ENCODE measurements at regions not wholly inside any gene's neighbourhood (a gene's known extent, or its start where the extent isn't known, plus 50 kb on each side); places are given as distances from the start of the nearest gene placed in this dataset.

DNA sequence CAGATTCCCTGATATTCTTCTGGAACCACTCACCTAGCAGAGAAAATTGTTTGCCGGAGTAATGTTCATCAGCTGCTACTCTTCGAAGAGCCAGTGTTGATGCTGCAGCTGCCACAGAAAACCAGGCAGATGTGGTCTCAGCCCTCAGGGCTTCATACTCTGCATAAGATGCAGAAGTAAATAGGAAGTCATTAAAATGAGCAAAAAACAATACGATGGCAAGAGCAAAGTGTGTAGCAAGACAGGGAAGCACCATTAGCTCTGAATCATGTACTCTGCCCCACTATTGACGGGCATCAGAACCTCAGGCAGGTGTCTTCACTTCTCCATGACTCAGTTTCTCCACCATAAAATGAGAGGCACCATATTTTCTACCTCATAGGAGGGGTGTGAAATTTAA lies 991.6 kb upstream of the TMEM132C start:
- Mint-ChIP-seq H3K4me3 (ENCODE audit: low read depth) (no peak overlapping the region), H3K4me1 (ENCODE audit: low read depth) (no peaks in the 10 kb centered on the region), H3K36me3 (ENCODE audit: insufficient read depth) (no peaks in the 10 kb centered on the region), H3K9me3 (ENCODE audit: low read depth) (no peaks in the 10 kb centered on the region), H3K27me3 (peaks cover 37% of the 10 kb centered on the region), H3K27ac (no peak overlapping the region)
- DNase-seq (ENCODE audit: low spot score, unreplicated experiment), result no peak
- TF ChIP-seq, protein P1, sequence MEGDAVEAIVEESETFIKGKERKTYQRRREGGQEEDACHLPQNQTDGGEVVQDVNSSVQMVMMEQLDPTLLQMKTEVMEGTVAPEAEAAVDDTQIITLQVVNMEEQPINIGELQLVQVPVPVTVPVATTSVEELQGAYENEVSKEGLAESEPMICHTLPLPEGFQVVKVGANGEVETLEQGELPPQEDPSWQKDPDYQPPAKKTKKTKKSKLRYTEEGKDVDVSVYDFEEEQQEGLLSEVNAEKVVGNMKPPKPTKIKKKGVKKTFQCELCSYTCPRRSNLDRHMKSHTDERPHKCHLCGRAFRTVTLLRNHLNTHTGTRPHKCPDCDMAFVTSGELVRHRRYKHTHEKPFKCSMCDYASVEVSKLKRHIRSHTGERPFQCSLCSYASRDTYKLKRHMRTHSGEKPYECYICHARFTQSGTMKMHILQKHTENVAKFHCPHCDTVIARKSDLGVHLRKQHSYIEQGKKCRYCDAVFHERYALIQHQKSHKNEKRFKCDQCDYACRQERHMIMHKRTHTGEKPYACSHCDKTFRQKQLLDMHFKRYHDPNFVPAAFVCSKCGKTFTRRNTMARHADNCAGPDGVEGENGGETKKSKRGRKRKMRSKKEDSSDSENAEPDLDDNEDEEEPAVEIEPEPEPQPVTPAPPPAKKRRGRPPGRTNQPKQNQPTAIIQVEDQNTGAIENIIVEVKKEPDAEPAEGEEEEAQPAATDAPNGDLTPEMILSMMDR (IDR thresholded peaks at IDR 0.05; ENCODE audit: unreplicated experiment), result no peak

GRCh38 chr12:127277882-127278281 lies 989.1 kb upstream of the TMEM132C start:
- Mint-ChIP-seq H3K27ac (no peak overlapping the region), H3K27me3 (peaks cover 43% of the 10 kb centered on the region), H3K9me3 (ENCODE audit: low read depth) (no peaks in the 10 kb centered on the region), H3K4me1 (ENCODE audit: low read depth) (no peaks in the 10 kb centered on the region), H3K4me3 (ENCODE audit: low read depth) (no peak overlapping the region), H3K36me3 (ENCODE audit: insufficient read depth) (no peaks in the 10 kb centered on the region)
- TF ChIP-seq, protein P1 (IDR thresholded peaks at IDR 0.05; ENCODE audit: unreplicated experiment), result no peak
- DNase-seq (ENCODE audit: low spot score, unreplicated experiment), result no peak

GRCh38 chr12:127278351-127278750 lies 988.6 kb upstream of the TMEM132C start:
- DNase-seq (ENCODE audit: low spot score, unreplicated experiment), result no peak
- Mint-ChIP-seq H3K4me3 (ENCODE audit: low read depth) (no peak overlapping the region), H3K27me3 (peaks cover 43% of the 10 kb centered on the region), H3K9me3 (ENCODE audit: low read depth) (no peaks in the 10 kb centered on the region), H3K27ac (no peak overlapping the region), H3K36me3 (ENCODE audit: insufficient read depth) (no peaks in the 10 kb centered on the region), H3K4me1 (ENCODE audit: low read depth) (no peaks in the 10 kb centered on the region)
- TF ChIP-seq, protein P1 (IDR thresholded peaks at IDR 0.05; ENCODE audit: unreplicated experiment), result no peak

DNA sequence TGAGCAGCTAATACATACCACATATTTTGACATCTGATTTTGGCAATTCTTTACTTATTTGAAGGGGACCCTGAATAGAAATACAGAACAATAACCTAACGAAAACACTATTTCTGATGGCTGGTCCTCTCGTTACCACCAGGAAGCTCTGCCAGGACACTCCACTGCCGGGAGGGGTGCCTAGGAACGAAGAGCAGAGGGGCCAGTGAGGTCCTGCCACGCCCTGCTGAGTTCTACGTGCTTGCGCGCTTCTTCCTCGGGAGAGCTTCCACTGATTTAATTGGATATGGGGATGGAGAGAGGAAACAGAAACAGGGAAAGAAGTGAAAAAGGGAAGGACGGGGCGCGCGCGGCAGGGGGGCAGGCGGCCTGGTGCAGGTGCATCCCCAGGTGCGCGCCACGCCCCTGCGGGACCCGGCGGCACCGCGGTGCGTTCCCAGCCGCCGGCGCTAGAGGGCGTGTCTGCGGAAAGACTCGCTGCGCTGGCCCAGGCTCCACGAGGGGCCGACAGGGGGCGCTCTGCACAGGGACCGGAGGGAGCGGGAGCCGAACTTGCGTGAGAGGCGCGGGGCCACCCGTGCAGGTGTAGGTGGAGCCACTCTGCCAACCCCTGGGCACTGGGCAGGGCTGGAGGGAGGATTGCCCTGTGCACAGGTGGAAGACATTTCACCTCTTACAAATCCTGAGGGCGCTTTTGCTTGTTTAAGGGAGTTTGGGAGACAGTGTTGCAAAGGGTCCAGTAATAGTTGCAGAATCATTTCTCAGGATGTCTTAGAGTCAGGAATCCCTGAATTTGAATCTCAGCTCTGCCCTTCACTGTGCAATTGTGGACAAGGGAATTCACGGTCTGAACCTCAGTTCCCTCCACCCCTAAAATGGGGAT lies 986.3 kb upstream of the TMEM132C start:
- H3K4me1 Mint-ChIP-seq (ENCODE audit: low read depth), result no peaks in the 10 kb centered on the region
- peaks cover 46% of the 10 kb centered on the region for H3K27me3 Mint-ChIP-seq
- peak; percentile 72 for DNase-seq (ENCODE audit: low spot score, unreplicated experiment)
- TF ChIP-seq, protein P1 (IDR thresholded peaks at IDR 0.05; ENCODE audit: unreplicated experiment), result peak; percentile 100
- no peak overlapping the region for H3K4me3 Mint-ChIP-seq (ENCODE audit: low read depth)
- H3K9me3 Mint-ChIP-seq (ENCODE audit: low read depth), result no peaks in the 10 kb centered on the region
- H3K27ac Mint-ChIP-seq, result no peak overlapping the region
- no peaks in the 10 kb centered on the region for H3K36me3 Mint-ChIP-seq (ENCODE audit: insufficient read depth)

DNA sequence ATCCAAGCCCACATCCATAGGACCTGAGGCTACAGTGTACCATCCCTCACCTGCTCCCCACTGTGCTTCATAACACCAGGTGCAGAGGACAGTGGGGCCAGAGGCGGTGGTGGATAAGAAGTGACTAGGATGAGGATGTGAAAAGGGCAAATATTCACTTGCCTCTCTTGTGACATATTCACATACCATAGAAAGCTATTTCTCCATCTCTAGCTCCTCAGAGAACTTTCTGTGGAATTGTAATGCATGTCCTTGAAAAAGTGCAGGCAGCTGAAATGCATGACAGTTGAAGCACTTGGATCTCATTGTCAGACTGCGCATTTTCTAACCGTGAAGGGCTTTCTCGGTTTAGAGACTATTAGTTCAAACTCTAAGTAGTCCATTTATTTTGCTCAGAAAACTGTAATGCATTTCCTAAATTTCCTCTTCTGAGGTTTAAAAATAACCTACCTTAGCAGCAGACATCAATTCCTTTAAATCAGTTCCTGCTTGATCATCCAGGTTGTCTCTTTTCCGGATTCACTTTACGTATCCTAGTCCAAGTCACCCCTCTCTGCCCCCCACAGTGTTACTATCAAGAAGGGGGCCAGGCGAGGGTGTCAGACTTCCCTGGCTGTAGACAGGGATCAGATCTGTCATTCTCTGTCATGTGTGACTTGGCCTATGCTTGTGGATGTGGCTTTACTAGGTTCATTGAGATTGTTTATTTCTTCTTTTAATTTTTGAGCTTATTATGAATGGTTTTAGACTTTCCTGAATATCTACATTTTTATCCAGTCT lies 984.0 kb upstream of the TMEM132C start:
- DNase-seq (ENCODE audit: low spot score, unreplicated experiment), result no peak
- TF ChIP-seq, protein P1 (IDR thresholded peaks at IDR 0.05; ENCODE audit: unreplicated experiment), result no peak
- H3K36me3 Mint-ChIP-seq (ENCODE audit: insufficient read depth), result no peaks in the 10 kb centered on the region
- peaks cover 39% of the 10 kb centered on the region for H3K27me3 Mint-ChIP-seq
- no peak overlapping the region for H3K27ac Mint-ChIP-seq
- H3K4me1 Mint-ChIP-seq (ENCODE audit: low read depth), result no peaks in the 10 kb centered on the region
- H3K4me3 Mint-ChIP-seq (ENCODE audit: low read depth), result no peak overlapping the region
- H3K9me3 Mint-ChIP-seq (ENCODE audit: low read depth), result no peaks in the 10 kb centered on the region

All from progenitor cell of endocrine pancreas (in vitro differentiated cells).